ENCODE measurements at regions not wholly inside any gene's neighbourhood (a gene's known extent, or its start where the extent isn't known, plus 50 kb on each side); places are given as distances from the start of the nearest gene placed in this dataset.
"Not testable (repeated sequence)": the region's sequence is repeated elsewhere in the genome, so short reads cannot be mapped to it uniquely, and the experiment has no call there.

- ATAC-seq = no peak
- TF ChIP-seq SNAI2 (CRISPR knock-in tag; IDR thresholded peaks at IDR 0.05) = no peak
- TF ChIP-seq BACH2 (CRISPR knock-in tag; IDR thresholded peaks at IDR 0.05; ENCODE audit: borderline replicate concordance) = no peak
- no peak for TF ChIP-seq ZFP3 (CRISPR knock-in tag; IDR thresholded peaks at IDR 0.05)
- TF ChIP-seq ZC3H10 (CRISPR knock-in tag; IDR thresholded peaks at IDR 0.05) = no peak
- no peak for TF ChIP-seq ZNF565 (CRISPR knock-in tag; conservative IDR thresholded peaks at IDR 0.05; ENCODE audit: low read depth)
- no peak for TF ChIP-seq ISL1 (CRISPR knock-in tag; IDR thresholded peaks at IDR 0.05)
- TF ChIP-seq, protein P1, sequence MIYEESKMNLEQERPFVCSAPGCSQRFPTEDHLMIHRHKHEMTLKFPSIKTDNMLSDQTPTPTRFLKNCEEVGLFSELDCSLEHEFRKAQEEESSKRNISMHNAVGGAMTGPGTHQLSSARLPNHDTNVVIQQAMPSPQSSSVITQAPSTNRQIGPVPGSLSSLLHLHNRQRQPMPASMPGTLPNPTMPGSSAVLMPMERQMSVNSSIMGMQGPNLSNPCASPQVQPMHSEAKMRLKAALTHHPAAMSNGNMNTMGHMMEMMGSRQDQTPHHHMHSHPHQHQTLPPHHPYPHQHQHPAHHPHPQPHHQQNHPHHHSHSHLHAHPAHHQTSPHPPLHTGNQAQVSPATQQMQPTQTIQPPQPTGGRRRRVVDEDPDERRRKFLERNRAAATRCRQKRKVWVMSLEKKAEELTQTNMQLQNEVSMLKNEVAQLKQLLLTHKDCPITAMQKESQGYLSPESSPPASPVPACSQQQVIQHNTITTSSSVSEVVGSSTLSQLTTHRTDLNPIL (CRISPR knock-in tag; IDR thresholded peaks at IDR 0.05; ENCODE audit: low read depth) = no peak
- TF ChIP-seq PPARA (CRISPR knock-in tag; IDR thresholded peaks at IDR 0.05; ENCODE audit: borderline replicate concordance) = no peak
- TF ChIP-seq GLIS3 (CRISPR knock-in tag; IDR thresholded peaks at IDR 0.05) = no peak
- TF ChIP-seq ZFP30 (CRISPR knock-in tag; IDR thresholded peaks at IDR 0.05) = no peak
- no peak for TF ChIP-seq PATZ1 (CRISPR knock-in tag; IDR thresholded peaks at IDR 0.05; ENCODE audit: borderline replicate concordance)
- TF ChIP-seq, protein P2, sequence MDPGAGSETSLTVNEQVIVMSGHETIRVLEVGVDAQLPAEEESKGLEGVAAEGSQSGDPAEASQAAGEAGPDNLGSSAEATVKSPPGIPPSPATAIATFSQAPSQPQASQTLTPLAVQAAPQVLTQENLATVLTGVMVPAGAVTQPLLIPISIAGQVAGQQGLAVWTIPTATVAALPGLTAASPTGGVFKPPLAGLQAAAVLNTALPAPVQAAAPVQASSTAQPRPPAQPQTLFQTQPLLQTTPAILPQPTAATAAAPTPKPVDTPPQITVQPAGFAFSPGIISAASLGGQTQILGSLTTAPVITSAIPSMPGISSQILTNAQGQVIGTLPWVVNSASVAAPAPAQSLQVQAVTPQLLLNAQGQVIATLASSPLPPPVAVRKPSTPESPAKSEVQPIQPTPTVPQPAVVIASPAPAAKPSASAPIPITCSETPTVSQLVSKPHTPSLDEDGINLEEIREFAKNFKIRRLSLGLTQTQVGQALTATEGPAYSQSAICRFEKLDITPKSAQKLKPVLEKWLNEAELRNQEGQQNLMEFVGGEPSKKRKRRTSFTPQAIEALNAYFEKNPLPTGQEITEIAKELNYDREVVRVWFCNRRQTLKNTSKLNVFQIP (CRISPR knock-in tag; IDR thresholded peaks at IDR 0.05; ENCODE audit: borderline replicate concordance, low read depth) = no peak
- TF ChIP-seq ESRRG (CRISPR knock-in tag; IDR thresholded peaks at IDR 0.05) = no peak
- no peak for TF ChIP-seq CSRNP3 (CRISPR knock-in tag; IDR thresholded peaks at IDR 0.05)
- TF ChIP-seq ARNTL (CRISPR knock-in tag; IDR thresholded peaks at IDR 0.05; ENCODE audit: borderline replicate concordance, low read depth) = no peak
- no peak for TF ChIP-seq ZNF8 (CRISPR knock-in tag; IDR thresholded peaks at IDR 0.05)
- TF ChIP-seq CSDC2 (CRISPR knock-in tag; IDR thresholded peaks at IDR 0.05) = no peak
These were observed 86.5 kb upstream of the MSH6 start for GRCh38 chr2:47696478-47696831.

DNA sequence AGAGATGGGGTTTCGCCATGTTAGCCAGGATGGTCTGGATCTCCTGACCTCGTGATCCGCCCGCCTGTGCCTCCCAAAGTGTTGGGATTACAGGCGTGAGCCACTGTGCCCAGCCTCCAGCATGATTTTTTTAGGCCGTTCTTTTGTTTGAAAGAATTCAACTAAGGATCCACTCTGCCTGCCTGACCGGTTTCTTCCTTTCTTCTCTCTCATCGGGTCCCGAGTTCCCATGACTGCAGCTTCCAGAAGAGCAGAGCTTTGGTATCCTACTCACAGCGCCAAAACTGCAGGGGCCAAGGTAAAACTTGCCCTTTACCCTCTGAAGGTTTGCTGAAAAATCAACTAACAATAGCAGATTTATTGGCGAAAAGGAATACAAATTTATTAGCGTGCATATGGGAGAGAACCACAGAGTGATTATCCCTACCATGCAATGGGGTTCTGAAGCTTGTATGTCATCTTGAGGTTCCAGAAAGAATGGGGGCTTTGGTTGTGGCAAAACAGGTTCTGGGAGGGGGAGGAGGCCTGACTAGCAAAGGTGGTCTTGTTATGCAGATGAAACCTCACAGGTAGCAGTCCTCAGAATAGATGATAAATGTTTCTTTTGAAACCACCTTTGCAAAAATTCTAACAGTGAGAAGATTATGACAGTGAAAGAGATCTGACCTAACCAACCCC, 87.0 kb upstream of the MSH6 start:
- no peak for ATAC-seq
- no peak for TF ChIP-seq CSRNP3 (CRISPR knock-in tag; IDR thresholded peaks at IDR 0.05)
- TF ChIP-seq BACH2 (CRISPR knock-in tag; IDR thresholded peaks at IDR 0.05; ENCODE audit: borderline replicate concordance) = no peak
- TF ChIP-seq TCF4 (CRISPR knock-in tag; IDR thresholded peaks at IDR 0.05; ENCODE audit: borderline replicate concordance) = no peak
- TF ChIP-seq PATZ1 (CRISPR knock-in tag; IDR thresholded peaks at IDR 0.05; ENCODE audit: borderline replicate concordance) = no peak
- no peak for TF ChIP-seq ESRRG (CRISPR knock-in tag; IDR thresholded peaks at IDR 0.05)
- TF ChIP-seq ZNF8 (CRISPR knock-in tag; IDR thresholded peaks at IDR 0.05) = no peak
- TF ChIP-seq OSR1 (CRISPR knock-in tag; IDR thresholded peaks at IDR 0.05) = no peak
- TF ChIP-seq ZNF565 (CRISPR knock-in tag; conservative IDR thresholded peaks at IDR 0.05; ENCODE audit: low read depth) = no peak
- TF ChIP-seq RARB (CRISPR knock-in tag; IDR thresholded peaks at IDR 0.05) = no peak
- TF ChIP-seq PPARA (CRISPR knock-in tag; IDR thresholded peaks at IDR 0.05; ENCODE audit: borderline replicate concordance) = no peak

- ATAC-seq = not testable (repeated sequence)
These were observed 88.5 kb upstream of the MSH6 start for GRCh38 chr2:47694451-47694850.

DNA sequence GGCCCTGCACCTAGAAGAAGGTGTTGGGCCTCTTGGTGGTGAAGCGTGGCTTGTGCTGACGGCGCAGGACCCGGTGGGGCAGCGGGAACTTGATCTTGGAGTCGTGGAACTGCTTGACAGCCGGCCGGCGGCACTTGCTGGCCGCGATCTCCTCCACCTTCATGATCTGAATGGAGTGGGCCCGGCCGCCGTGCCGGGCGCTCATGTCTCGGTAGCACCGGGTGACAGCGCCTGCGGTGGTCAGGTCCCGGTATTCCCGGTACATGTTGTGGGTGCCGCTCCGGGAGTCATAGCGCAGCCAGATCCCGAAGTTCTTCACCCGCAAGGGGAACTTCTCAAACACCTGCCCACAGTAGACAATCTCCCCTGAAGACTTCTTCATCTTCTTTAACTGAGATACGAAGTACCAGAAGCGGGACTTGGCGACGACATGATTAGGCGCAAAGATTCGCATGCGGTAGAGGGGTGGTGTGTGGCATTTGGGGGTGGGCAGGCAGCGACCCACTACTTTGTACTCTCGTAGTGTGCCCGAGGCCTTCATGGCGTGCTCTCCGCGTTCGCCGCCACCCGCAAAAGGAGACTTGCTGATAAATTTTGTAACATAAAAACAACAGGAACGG, 92.1 kb upstream of the MSH6 start:
- ATAC-seq = not testable (repeated sequence)
